ENCODE measurements at regions not wholly inside any gene's neighbourhood (a gene's known extent, or its start where the extent isn't known, plus 50 kb on each side); places are given as distances from the start of the nearest gene placed in this dataset.

- no peak overlapping the region for H3K4me3 ChIP-seq (ENCODE audit: low read depth, low read length)
- TF ChIP-seq CTCF (IDR thresholded peaks at IDR 0.05; ENCODE audit: low read depth, low read length, missing control alignments), result no peak
- DNase-seq (ENCODE audit: low read depth), result peak; percentile 29
Observed at GRCh38 chr7:118836933-118837332, 612.4 kb downstream of the ANKRD7 start.

GRCh38 chr7:118839515-118839914, 615.0 kb downstream of the ANKRD7 start:
- TF ChIP-seq CTCF (IDR thresholded peaks at IDR 0.05; ENCODE audit: low read depth, low read length, missing control alignments), result no peak
- no peak overlapping the region for H3K4me3 ChIP-seq (ENCODE audit: low read depth, low read length)
- DNase-seq (ENCODE audit: low read depth), result no peak

- no peak overlapping the region for H3K4me3 ChIP-seq (ENCODE audit: low read depth, low read length)
- TF ChIP-seq CTCF (IDR thresholded peaks at IDR 0.05; ENCODE audit: low read depth, low read length, missing control alignments), result no peak
- no peak for DNase-seq (ENCODE audit: low read depth)
Observed at GRCh38 chr7:118843456-118843855, 619.0 kb downstream of the ANKRD7 start.

- no peak for DNase-seq (ENCODE audit: low read depth)
- TF ChIP-seq CTCF (IDR thresholded peaks at IDR 0.05; ENCODE audit: low read depth, low read length, missing control alignments), result no peak
- H3K4me3 ChIP-seq (ENCODE audit: low read depth, low read length), result no peak overlapping the region
Observed at GRCh38 chr7:118844748-118845147, 620.2 kb downstream of the ANKRD7 start.

GRCh38 chr7:118845791-118846190, 621.3 kb downstream of the ANKRD7 start:
- TF ChIP-seq CTCF (IDR thresholded peaks at IDR 0.05; ENCODE audit: low read depth, low read length, missing control alignments), result no peak
- no peak for DNase-seq (ENCODE audit: low read depth)
- H3K4me3 ChIP-seq (ENCODE audit: low read depth, low read length), result no peak overlapping the region

GRCh38 chr7:118846977-118847376, 622.5 kb downstream of the ANKRD7 start:
- no peak overlapping the region for H3K4me3 ChIP-seq (ENCODE audit: low read depth, low read length)
- DNase-seq (ENCODE audit: low read depth), result no peak
- no peak for TF ChIP-seq CTCF (IDR thresholded peaks at IDR 0.05; ENCODE audit: low read depth, low read length, missing control alignments)

GRCh38 chr7:118855290-118855689, 630.8 kb downstream of the ANKRD7 start:
- DNase-seq (ENCODE audit: low read depth), result no peak
- TF ChIP-seq CTCF (IDR thresholded peaks at IDR 0.05; ENCODE audit: low read depth, low read length, missing control alignments), result no peak
- H3K4me3 ChIP-seq (ENCODE audit: low read depth, low read length), result no peak overlapping the region

Measured in GM12864 (cell line).